H9 (cell line): ENCODE measurements at regions not wholly inside any gene's neighbourhood (a gene's known extent, or its start where the extent isn't known, plus 50 kb on each side); places are given as distances from the start of the nearest gene placed in this dataset.
A peak's percentile ranks its signal among the peaks of the same experiment; 100 is the strongest.

Experiments used
- DNase-seq: peaks from one replicate; pipeline ENCODE4 v3.0.0-alpha.2; 2017
- H2AFZ ChIP-seq: one replicate; pipeline ENCODE4 v1.6.1; 2013; ENCODE audit warnings: mild to moderate bottlenecking, low read length, control low read depth, moderate library complexity
- H2AK5ac ChIP-seq: 2 replicates; pipeline ENCODE4 v1.6.1; 2013; ENCODE audit warnings: low read length, control low read depth, mixed read lengths; ENCODE audit not compliant: insufficient read length
- H2BK120ac ChIP-seq: one replicate; pipeline ENCODE4 v1.6.1; 2013; ENCODE audit warnings: low read depth, mild to moderate bottlenecking, low read length, control low read depth, inconsistent platforms; ENCODE audit not compliant: poor library complexity, severe bottlenecking
- H2BK12ac ChIP-seq: 2 replicates; pipeline ENCODE4 v1.6.1; 2013; ENCODE audit warnings: low read length, control low read depth, mixed read lengths, low read depth; ENCODE audit not compliant: insufficient read length
- H2BK15ac ChIP-seq: 2 replicates; pipeline ENCODE4 v1.6.1; 2013; ENCODE audit warnings: low read depth, low read length, control low read depth
- H2BK20ac ChIP-seq: one replicate; pipeline ENCODE4 v1.6.1; 2013; ENCODE audit warnings: low read depth, mild to moderate bottlenecking, low read length, control low read depth, inconsistent platforms; ENCODE audit not compliant: poor library complexity, severe bottlenecking
- H2BK5ac ChIP-seq: 2 replicates; pipeline ENCODE4 v1.6.1; 2013; ENCODE audit warnings: low read length, control low read depth, mixed read lengths; ENCODE audit not compliant: insufficient read length
- H3K14ac ChIP-seq: 2 replicates; pipeline ENCODE4 v1.6.1; 2013; ENCODE audit warnings: low read length, control low read depth; ENCODE audit not compliant: insufficient read depth
- H3K18ac ChIP-seq: 2 replicates; pipeline ENCODE4 v1.6.1; 2013; ENCODE audit warnings: low read depth, mild to moderate bottlenecking, mixed read lengths, low read length, control low read depth; ENCODE audit not compliant: insufficient read length
- H3K23ac ChIP-seq: 2 replicates; pipeline ENCODE4 v1.6.1; 2013; ENCODE audit warnings: low read length, control low read depth, mixed read lengths, low read depth; ENCODE audit not compliant: insufficient read length
- H3K23me2 ChIP-seq: 2 replicates; pipeline ENCODE4 v1.6.1; 2013; ENCODE audit warnings: low read depth, mild to moderate bottlenecking, mixed read lengths, low read length, control low read depth; ENCODE audit not compliant: insufficient read length, poor library complexity, severe bottlenecking
- H3K27ac ChIP-seq: 2 replicates; pipeline ENCODE4 v1.5.1; 2013; ENCODE audit warnings: low read length, control low read depth, mixed read lengths, low read depth; ENCODE audit not compliant: insufficient read length
- H3K27me3 ChIP-seq: 2 replicates; pipeline ENCODE4 v1.6.1; 2013; ENCODE audit warnings: low read length, control low read depth, inconsistent platforms; ENCODE audit not compliant: insufficient read depth
- H3K4ac ChIP-seq: 2 replicates; pipeline ENCODE4 v1.6.1; 2013; ENCODE audit warnings: low read depth, mild to moderate bottlenecking, control low read depth, inconsistent platforms, low read length, moderate library complexity
- H3K4me1 ChIP-seq: 2 replicates; pipeline ENCODE4 v1.6.1; 2013; ENCODE audit warnings: low read length, control low read depth, inconsistent platforms; ENCODE audit not compliant: insufficient read depth
- H3K4me2 ChIP-seq: 2 replicates; pipeline ENCODE4 v1.6.1; 2013; ENCODE audit warnings: low read length, control low read depth, mixed read lengths; ENCODE audit not compliant: insufficient read length, insufficient read depth
- H3K56ac ChIP-seq: 2 replicates; pipeline ENCODE4 v1.6.1; 2013; ENCODE audit warnings: low read depth, mild to moderate bottlenecking, mixed read lengths, low read length, control low read depth; ENCODE audit not compliant: insufficient read length
- H3K79me1 ChIP-seq: 2 replicates; pipeline ENCODE4 v1.6.1; 2013; ENCODE audit warnings: low read depth, mild to moderate bottlenecking, moderate library complexity, low read length, control low read depth, inconsistent platforms; ENCODE audit not compliant: insufficient read depth, poor library complexity, severe bottlenecking
- H3K79me2 ChIP-seq: 2 replicates; pipeline ENCODE4 v1.6.1; 2013; ENCODE audit warnings: low read length, control low read depth, inconsistent platforms; ENCODE audit not compliant: insufficient read depth
- H3K9ac ChIP-seq: 2 replicates; pipeline ENCODE4 v1.6.1; 2013; ENCODE audit warnings: low read length, control low read depth, mixed read lengths; ENCODE audit not compliant: insufficient read length; ENCODE audit errors: extremely low read depth
- H3K9me3 ChIP-seq: one replicate; pipeline ENCODE4 v1.6.1; 2013; ENCODE audit warnings: low read depth, low read length, inconsistent platforms; ENCODE audit not compliant: control insufficient read depth
- H3T11ph ChIP-seq: one replicate; pipeline ENCODE4 v1.6.1; 2013; ENCODE audit warnings: mild to moderate bottlenecking, low read length, control low read depth, inconsistent platforms
- H4K20me1 ChIP-seq: one replicate; pipeline ENCODE4 v1.6.1; 2013; ENCODE audit not compliant: control insufficient read depth, insufficient read length, insufficient read depth
- H4K5ac ChIP-seq: 2 replicates; pipeline ENCODE4 v1.6.1; 2013; ENCODE audit warnings: low read depth, mild to moderate bottlenecking, mixed read lengths, low read length, control low read depth; ENCODE audit not compliant: insufficient read length
- H4K8ac ChIP-seq: replicated peaks from 2 replicates; pipeline ENCODE4 v1.6.1; 2013; ENCODE audit warnings: low read length, control low read depth, mixed read lengths, low read depth; ENCODE audit not compliant: insufficient read length
- H4K91ac ChIP-seq: 2 replicates; pipeline ENCODE4 v1.6.1; 2013; ENCODE audit warnings: low read depth, mild to moderate bottlenecking, moderate library complexity, mixed read lengths, low read length, control low read depth; ENCODE audit not compliant: insufficient read length
- H3K27ac Mint-ChIP-seq, 3 experiments: 2 replicates in 2 of 3; 3 replicates in 1 of 3; pipeline ENCODE4 v1.8.0; 2020 to 2021; ENCODE audit warnings: mixed read lengths in 3 of 3, mild to moderate bottlenecking in 1 of 3, moderate library complexity in 1 of 3
- H3K27me3 Mint-ChIP-seq: 2 replicates; pipeline ENCODE4 v1.8.0; 2021; ENCODE audit warnings: low read depth, mild to moderate bottlenecking, moderate library complexity, mixed read lengths
- H3K36me3 Mint-ChIP-seq, 3 experiments: 2 replicates in 2 of 3; 3 replicates in 1 of 3; pipeline ENCODE4 v1.8.0; 2020 to 2021; ENCODE audit warnings: low read depth in 3 of 3, mixed read lengths in 3 of 3; ENCODE audit not compliant: insufficient read depth in 1 of 3
- H3K4me1 Mint-ChIP-seq, 2 experiments: 2 replicates each; pipeline ENCODE4 v1.8.0; 2020; ENCODE audit warnings: mixed read lengths in 2 of 2
- H3K4me3 Mint-ChIP-seq, 2 experiments: 2 replicates in 1 of 2; 3 replicates in 1 of 2; pipeline ENCODE4 v1.8.0; 2020 to 2021; ENCODE audit warnings: mild to moderate bottlenecking in 2 of 2, mixed read lengths in 2 of 2, moderate library complexity in 1 of 2
- H3K9me3 Mint-ChIP-seq, 2 experiments: 2 replicates in 1 of 2; 3 replicates in 1 of 2; pipeline ENCODE4 v1.8.0; 2020; ENCODE audit warnings: mild to moderate bottlenecking in 2 of 2, mixed read lengths in 2 of 2, moderate library complexity in 1 of 2
- CTCF ChIP-seq: fragments of 200-600 bp; sonication (generic); conservative IDR thresholded peaks from 3 replicates; pipeline ENCODE4 v1.8.0; 2021; ENCODE audit warnings: antibody characterized with exemption, mild to moderate bottlenecking
- WGBS: extraction: QIAGEN DNeasy Blood & Tissue Kit; methylation state at CpG from one replicate; pipeline ENCODE4 v1.1.7; 2013; ENCODE audit warnings: missing lambda C conversion rate, low lambda C conversion rate, mixed read lengths; ENCODE audit not compliant: insufficient read length; ENCODE audit errors: extremely low coverage; 5-methylcytosine and 5-hydroxymethylcytosine counted together

GRCh38 chr1:95467036-95467435 is 233.0 kb downstream of the RWDD3 start:
- peaks cover 6 to 18% of the 10 kb centered on the region in 2 experiments; a peak in 4 of 5 replicates for H3K9me3 Mint-ChIP-seq

More at GRCh38 chr1:95467036-95467435, 233.0 kb downstream of the RWDD3 start:
- Histone ChIP-seq H3K9ac (no peak overlapping the region), H3K79me1 (no peaks in the 10 kb centered on the region), H3K23ac (no peak overlapping the region), H2AK5ac (no peak overlapping the region), H2BK5ac (no peak overlapping the region), H3K27ac (no peak overlapping the region), H3K4me1 (no peaks in the 10 kb centered on the region), H3K56ac (no peak overlapping the region), H4K91ac (no peak overlapping the region), H2BK120ac (no peak overlapping the region), H3K27me3 (no peaks in the 10 kb centered on the region), H3K23me2 (no peaks in the 10 kb centered on the region), H3K14ac (no peak overlapping the region), H2AFZ (no peak overlapping the region), H3K79me2 (no peaks in the 10 kb centered on the region), H3K9me3 (no peaks in the 10 kb centered on the region), H3K4me2 (no peak overlapping the region), H4K20me1 (no peaks in the 10 kb centered on the region), H2BK12ac (no peak overlapping the region), H2BK20ac (no peak overlapping the region), H3T11ph (no peak overlapping the region), H4K5ac (no peak overlapping the region), H3K18ac (no peak overlapping the region), H2BK15ac (no peak overlapping the region), H4K8ac (no peak overlapping the region), H3K4ac (no peak overlapping the region)
- DNase-seq: no peak
- H3K4me3 Mint-ChIP-seq: no peak overlapping the region
- no CpG with 5 or more reads among the region's 1 CpG for WGBS
- H3K36me3 Mint-ChIP-seq: peaks cover 2 to 13% (median 8%) of the 10 kb centered on the region in 3 experiments; a peak in 5 of 7 replicates
- TF ChIP-seq CTCF: peak; percentile 51
- H3K27me3 Mint-ChIP-seq: no peaks in the 10 kb centered on the region
- H3K27ac Mint-ChIP-seq: no peak overlapping the region
- no peaks in the 10 kb centered on the region for H3K4me1 Mint-ChIP-seq
